HK-2 (cell line): ENCODE measurements at regions not wholly inside any gene's neighbourhood (a gene's known extent, or its start where the extent isn't known, plus 50 kb on each side); places are given as distances from the start of the nearest gene placed in this dataset.

Experiments
- DNase-seq: peaks from one replicate; pipeline ENCODE4 v3.0.0-alpha.2; 2018; ENCODE audit not compliant: unreplicated experiment

GRCh38 chr9:79798450-79798849, 226.7 kb downstream of the TLE4 start:
- DNase-seq, result no peak

- no peak for DNase-seq
Observed at GRCh38 chr9:79796411-79796810, 224.6 kb downstream of the TLE4 start.

GRCh38 chr9:79788662-79789061, 216.9 kb downstream of the TLE4 start:
- no peak for DNase-seq

- no peak for DNase-seq
Observed at GRCh38 chr9:79781263-79781662, 209.5 kb downstream of the TLE4 start.

GRCh38 chr9:79780559-79780958, 208.8 kb downstream of the TLE4 start:
- no peak for DNase-seq

GRCh38 chr9:79779901-79780300, 208.1 kb downstream of the TLE4 start:
- DNase-seq, result no peak

- DNase-seq, result no peak
Observed at GRCh38 chr9:79778581-79778980, 206.8 kb downstream of the TLE4 start.

GRCh38 chr9:79776581-79776980, 204.8 kb downstream of the TLE4 start:
- DNase-seq, result no peak
